ENCODE measurements at regions not wholly inside any gene's neighbourhood (a gene's known extent, or its start where the extent isn't known, plus 50 kb on each side); places are given as distances from the start of the nearest gene placed in this dataset.

DNA sequence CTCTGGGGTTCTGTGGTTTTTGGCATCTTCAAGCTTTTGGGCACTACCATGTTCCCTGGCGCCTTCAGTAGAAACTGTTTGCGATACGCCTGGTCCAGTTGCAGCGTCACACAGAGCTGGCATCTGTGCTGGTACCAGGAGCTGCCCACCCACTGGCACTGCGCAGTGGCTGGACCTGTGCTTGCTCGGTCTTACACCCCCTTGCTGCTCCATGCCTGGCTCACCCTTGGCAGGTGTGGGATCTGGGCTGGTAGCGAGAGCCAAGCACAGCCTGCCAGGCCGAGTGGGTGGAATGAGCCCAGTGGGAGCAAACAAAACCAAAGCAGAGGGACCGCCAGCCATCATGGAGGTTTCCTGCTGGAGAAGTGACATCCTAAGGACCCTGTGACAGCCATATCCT, 170.2 kb upstream of the IRX2 start:
- no peak for DNase-seq (ENCODE audit: low read depth)
- no peak for TF ChIP-seq CTCF (conservative IDR thresholded peaks at IDR 0.05; ENCODE audit: low read depth, low read length)
- H3K4me3 ChIP-seq (ENCODE audit: low read depth, low read length): no peak overlapping the region

- no peak overlapping the region for H3K4me3 ChIP-seq (ENCODE audit: low read depth, low read length)
- TF ChIP-seq CTCF (conservative IDR thresholded peaks at IDR 0.05; ENCODE audit: low read depth, low read length): no peak
- no peak for DNase-seq (ENCODE audit: low read depth)
Observed at GRCh38 chr5:2921176-2921575, 169.7 kb upstream of the IRX2 start.

- no peak overlapping the region for H3K4me3 ChIP-seq (ENCODE audit: low read depth, low read length)
- TF ChIP-seq CTCF (conservative IDR thresholded peaks at IDR 0.05; ENCODE audit: low read depth, low read length): no peak
- no peak for DNase-seq (ENCODE audit: low read depth)
Observed at GRCh38 chr5:2920312-2920711, 168.8 kb upstream of the IRX2 start.

DNA sequence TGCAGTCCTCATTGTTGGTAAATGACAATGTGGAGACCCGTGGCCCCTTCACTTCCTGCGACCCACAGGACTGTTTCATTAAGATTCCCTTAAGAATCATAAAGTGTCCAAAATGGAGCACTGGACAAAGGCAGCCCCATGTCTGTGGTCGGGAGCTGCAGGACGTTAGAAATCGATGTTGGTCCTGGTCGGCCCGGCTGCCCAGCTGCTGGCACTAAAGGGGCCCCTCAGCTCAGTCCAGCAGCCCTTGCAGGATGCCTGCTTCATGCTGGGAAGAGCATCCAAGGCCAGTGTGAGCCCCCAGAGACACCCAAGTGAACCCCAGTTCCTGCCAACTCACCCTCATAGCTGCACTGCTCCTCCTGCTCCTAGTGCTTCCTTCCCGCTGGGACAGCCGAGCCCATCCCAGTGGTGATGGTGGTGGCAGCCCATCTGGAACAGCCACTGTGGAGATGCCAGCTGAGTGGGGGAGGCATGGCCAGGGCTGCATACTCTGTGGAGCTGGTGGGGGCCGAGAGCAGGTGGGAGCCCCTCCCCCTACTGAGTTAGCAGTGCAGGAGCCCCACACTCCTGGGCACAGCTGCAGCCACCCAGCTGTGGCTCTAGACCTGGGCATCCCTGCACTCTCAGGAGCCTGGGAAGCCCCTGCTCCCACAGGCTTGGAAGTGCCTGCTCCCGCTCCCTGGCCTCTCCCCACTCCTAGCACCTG, 168.0 kb upstream of the IRX2 start:
- TF ChIP-seq CTCF (conservative IDR thresholded peaks at IDR 0.05; ENCODE audit: low read depth, low read length): no peak
- H3K4me3 ChIP-seq (ENCODE audit: low read depth, low read length): no peak overlapping the region
- DNase-seq (ENCODE audit: low read depth): no peak

DNA sequence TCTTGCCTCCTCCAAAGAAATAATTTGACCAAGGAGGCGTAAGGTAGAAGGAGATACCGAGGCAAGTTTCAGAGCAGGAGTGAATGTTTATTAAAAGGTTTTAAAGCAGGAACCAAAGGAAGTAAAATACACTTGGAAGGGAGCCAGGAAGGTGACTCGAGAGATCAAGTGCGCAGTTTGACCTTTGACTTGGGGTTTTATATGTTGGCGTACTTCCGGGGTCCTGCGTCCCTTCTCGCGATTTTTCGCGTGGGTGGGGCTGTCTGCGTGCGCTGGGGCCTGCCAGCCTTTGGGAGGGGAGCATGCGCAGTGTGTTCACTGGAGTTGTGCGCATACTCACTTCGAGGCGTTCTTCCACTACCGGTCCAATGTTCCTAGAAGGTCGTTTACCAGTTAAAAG, 166.0 kb upstream of the IRX2 start:
- TF ChIP-seq CTCF (conservative IDR thresholded peaks at IDR 0.05; ENCODE audit: low read depth, low read length): no peak
- H3K4me3 ChIP-seq (ENCODE audit: low read depth, low read length): no peak overlapping the region
- no peak for DNase-seq (ENCODE audit: low read depth)

DNA sequence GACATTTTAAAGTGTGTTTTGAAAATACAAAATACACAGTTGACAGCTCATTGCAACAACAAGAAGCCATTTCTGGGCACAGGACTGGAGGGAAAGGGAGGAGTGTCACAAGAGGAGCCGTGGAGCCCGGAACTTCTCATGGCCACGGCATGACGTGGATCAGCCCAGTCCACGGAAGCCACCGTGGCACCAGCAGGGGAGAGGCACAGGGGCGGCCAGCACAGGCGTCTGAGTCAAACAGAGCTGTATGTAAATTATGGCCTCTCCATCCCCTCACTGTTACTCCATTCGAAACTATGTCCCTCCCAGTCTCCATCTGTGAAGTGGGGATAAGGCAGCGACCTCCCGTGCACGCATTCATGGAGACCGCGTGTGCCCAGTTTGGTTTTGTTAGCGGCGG, 165.6 kb upstream of the IRX2 start:
- no peak for DNase-seq (ENCODE audit: low read depth)
- no peak overlapping the region for H3K4me3 ChIP-seq (ENCODE audit: low read depth, low read length)
- TF ChIP-seq CTCF (conservative IDR thresholded peaks at IDR 0.05; ENCODE audit: low read depth, low read length): no peak

GRCh38 chr5:2916076-2916682, 164.7 kb upstream of the IRX2 start:
- TF ChIP-seq CTCF (conservative IDR thresholded peaks at IDR 0.05; ENCODE audit: low read depth, low read length): no peak
- H3K4me3 ChIP-seq (ENCODE audit: low read depth, low read length): no peak overlapping the region
- DNase-seq (ENCODE audit: low read depth): no peak
